ENCODE measurements at regions not wholly inside any gene's neighbourhood (a gene's known extent, or its start where the extent isn't known, plus 50 kb on each side); places are given as distances from the start of the nearest gene placed in this dataset.
"Not testable (repeated sequence)": the region's sequence is repeated elsewhere in the genome, so short reads cannot be mapped to it uniquely, and the experiment has no call there.

DNA sequence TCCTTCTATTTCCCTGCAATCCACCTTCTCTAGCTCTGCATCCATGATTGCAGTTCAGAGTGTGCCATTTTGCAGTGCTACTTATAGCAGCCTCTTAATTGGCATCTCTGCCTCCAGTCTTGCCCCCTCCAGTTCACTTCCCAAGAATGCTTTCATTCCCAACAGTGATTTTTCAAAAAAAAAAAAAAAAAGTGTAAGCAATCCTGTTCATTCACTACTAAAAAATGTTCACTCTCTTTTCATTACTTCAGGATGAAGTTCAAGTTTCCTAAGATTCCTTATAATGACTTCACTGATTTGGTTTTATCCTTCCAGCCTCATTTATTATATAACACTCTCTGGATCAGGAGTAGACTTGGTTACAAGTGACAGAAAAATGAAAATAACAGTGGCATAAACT, 124.7 kb upstream of the LNX1 start:
- DNase-seq (ENCODE audit: low spot score), result no peak

DNA sequence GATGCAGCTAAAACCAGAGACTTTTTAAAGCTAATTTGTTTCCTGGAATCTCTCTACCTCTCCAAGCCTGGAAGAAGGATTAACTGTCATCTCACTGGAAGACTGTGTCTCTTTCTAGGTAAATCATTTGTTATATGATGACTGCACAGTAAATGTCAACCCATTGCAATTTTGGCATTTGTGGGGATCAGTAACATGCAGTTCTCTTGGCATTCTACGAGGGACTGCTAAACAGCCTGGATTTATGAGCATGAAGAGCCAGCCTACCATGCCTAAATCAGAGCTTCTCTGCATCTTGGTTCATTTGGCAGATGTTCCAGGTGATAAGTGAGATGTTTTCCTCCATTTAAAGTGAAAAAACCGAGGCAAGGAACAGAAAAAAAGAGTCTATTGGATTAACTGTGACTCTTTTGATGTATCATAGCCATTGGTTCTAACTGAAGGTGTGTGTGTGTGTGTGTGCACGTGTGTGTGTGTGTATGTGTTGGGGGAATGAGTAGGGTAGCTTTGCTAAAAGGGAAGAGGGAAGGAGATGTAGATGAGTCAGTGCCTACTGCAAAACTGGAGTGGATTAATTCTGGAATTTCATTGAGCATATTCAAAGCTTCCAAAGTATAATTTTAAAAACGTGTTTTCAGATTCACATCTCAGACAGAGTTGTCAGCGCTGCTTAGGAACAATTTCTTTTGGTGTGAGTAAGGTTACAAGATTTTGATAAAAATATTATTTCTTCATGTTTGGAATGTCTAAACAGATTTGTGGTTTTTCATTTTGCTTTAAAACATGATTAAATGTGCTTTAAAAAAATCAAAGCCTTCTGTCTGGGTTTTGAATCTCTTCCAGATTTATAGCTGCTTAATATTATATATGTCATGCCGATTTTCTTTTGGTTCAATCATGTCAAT, 123.2 kb upstream of the LNX1 start:
- DNase-seq (ENCODE audit: low spot score), result no peak

DNA sequence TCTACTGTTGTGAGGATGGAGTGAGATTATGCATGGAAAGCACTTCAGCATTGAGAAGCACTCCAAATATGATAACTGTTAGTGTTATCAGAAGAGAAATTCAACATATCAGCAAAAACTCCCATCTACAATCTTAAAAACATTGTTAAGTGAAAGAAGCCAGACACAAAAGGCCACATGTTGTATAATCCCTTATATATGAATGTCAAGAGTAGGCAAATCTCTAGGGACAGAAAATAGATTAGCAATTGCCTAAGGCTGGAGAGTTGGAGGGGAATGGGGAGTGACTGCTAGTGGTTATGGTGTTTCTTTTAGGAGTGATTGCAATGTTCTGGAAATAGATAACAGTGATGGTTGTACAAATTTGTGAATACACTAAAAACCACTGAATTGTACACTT, 122.5 kb upstream of the LNX1 start:
- no peak for DNase-seq (ENCODE audit: low spot score)

DNA sequence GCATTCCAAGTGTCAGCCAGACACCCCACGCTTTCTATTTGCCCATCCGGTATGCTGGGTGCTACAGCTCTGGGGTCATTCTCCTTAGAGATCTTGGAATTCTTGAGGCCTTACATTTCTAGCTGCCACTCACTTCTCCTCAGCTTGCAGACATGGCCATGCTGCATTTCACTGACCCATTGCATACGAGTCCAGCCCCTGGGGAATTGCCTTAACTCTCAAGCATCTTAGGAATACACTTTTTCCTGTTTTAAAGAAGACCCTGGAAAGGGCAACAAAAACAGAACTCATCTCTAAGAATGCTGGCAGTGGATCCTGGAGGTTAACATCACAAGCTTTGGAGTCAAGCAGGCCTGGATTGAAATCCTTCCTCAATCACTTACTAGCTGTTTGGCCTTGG, 122.0 kb upstream of the LNX1 start:
- DNase-seq (ENCODE audit: low spot score), result no peak

GRCh38 chr4:53712408-53713020, 121.2 kb upstream of the LNX1 start:
- DNase-seq (ENCODE audit: low spot score), result no peak

- no peak for DNase-seq (ENCODE audit: low spot score)
Observed at GRCh38 chr4:53711926-53712325, 120.6 kb upstream of the LNX1 start.

GRCh38 chr4:53709693-53710092, 118.4 kb upstream of the LNX1 start:
- no peak for DNase-seq (ENCODE audit: low spot score)

- DNase-seq (ENCODE audit: low spot score), result no peak
Observed at GRCh38 chr4:53707491-53707890, 116.2 kb upstream of the LNX1 start.

- DNase-seq (ENCODE audit: low spot score), result peak; percentile 35
Observed at GRCh38 chr4:53706422-53707032, 115.2 kb upstream of the LNX1 start.

- DNase-seq (ENCODE audit: low spot score), result no peak
Observed at GRCh38 chr4:53705972-53706371, 114.7 kb upstream of the LNX1 start.

- DNase-seq (ENCODE audit: low spot score), result no peak
Observed at GRCh38 chr4:53705151-53705764, 114.0 kb upstream of the LNX1 start.

DNA sequence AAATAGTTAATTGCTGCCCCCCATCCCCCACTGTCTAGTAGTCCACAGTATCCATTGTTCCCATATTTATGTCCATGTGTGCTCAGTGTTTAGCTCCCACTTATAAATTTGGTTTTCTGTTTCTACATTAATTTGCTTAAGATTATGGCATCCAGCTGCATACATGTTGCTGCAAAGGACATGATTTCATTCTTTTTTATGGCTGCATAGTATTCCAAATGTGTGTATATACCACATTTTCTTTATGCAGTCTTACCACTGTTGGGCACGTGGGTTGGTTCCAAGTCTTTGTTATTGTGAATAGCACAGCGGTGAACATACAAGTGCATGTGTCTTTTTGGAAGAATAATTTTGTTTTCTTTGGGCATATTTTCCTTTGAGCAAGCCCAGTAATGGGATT, 113.0 kb upstream of the LNX1 start:
- no peak for DNase-seq (ENCODE audit: low spot score)

DNA sequence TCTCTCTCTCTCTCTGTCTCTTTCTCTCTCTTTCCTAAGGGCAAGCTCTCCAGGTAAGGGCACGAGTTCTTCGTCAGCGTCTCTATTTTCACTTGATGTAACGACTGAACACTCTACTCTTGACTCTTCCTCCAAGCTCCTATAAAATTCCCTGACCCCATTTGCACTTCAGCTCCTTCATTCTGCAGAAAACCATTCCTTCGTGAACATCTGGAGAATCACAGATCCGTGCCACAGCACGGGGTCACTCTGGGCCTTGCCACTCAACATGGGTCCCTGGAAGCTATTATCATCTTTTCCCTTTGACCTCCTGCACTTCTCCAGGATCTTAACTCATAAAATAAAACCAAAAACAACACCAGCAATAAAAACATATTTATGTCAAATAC, 112.0 kb upstream of the LNX1 start:
- DNase-seq (ENCODE audit: low spot score), result no peak

DNA sequence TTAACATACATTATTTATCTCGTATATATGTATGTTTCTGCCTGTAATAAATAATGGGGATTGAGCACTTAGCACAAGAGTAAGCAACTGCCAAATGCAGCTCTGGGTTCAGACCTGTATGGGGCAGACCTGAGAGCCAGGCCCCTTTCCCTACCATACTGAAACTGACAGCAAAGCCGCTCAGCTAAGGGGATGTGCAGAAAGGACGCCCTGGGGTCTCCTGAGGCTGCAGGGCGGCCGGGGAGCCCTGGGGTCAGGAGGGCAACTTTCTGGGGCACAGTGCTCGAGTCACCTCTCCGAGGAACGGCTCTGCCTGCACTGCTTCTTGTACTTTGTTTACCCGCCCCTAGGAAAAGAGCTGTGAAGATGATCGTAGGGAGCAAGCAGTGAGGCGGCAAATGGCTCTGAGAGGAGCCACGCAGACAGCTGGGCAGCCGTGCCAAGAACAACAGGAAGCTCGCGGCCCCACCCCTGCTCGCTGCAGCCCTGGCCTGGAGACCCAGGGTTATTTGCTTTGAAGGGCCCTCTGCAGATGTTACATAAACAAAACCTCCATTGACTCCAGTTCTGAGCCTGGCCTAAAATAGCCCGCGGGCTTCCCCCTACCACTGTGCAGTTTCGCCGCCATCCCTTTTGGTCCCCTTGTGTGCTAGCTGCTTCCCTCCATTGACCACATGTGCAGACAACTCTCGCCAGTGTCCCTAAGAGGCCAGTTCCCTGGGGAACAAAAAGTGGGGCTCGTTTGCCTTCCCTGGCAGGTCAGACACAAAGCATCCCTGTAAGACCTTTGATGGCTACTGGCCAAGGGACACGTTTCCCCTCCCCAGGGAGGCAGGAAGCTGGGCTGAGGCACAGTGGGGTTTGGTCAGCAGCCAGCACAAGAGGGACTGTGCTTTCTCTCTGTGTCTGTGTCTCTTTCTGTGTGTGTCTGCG, 111.3 kb upstream of the LNX1 start:
- peak; percentile 70 for DNase-seq (ENCODE audit: low spot score)

DNA sequence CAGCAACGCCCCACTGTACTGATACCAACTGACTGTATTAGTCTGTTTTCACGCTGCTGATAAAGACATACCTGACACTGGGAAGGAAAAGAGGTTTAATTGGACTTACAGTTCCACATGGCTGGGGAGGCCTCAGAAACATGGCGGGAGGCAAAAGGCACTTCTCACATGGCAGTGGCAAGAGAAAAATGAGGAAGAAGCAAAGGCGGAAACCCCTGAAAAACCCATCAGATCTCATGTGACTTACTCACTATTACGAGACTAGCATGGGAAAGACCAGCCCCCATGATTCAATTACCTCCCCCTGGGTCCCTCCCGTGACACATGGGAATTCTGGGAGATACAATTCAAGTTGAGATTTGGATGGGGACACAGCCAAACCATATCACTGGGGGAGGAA, 110.0 kb upstream of the LNX1 start:
- not testable (repeated sequence) for DNase-seq (ENCODE audit: low spot score)

DNA sequence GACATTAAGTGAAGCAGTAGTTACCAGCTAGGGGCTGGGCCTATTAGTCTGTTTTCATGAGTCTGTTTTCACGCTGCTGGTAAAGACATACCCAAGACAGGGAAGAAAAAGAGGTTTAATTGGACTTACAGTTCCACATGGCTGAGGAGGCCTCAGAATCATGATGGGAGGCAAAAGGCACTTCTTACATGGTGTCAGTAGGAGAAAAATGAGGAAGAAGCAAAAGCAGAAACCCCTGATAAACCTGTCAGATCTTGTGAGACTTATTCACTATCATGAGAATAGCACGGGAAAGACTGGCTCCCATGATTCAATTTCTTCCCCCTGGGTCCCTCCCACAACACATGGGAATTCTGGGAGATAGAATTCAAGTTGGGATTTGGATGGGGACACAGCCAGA, 108.0 kb upstream of the LNX1 start:
- not testable (repeated sequence) for DNase-seq (ENCODE audit: low spot score)

GRCh38 chr4:53697016-53697685, 105.9 kb upstream of the LNX1 start:
- no peak for DNase-seq (ENCODE audit: low spot score)

GRCh38 chr4:53695540-53696463, 104.5 kb upstream of the LNX1 start:
- no peak for DNase-seq (ENCODE audit: low spot score)

DNA sequence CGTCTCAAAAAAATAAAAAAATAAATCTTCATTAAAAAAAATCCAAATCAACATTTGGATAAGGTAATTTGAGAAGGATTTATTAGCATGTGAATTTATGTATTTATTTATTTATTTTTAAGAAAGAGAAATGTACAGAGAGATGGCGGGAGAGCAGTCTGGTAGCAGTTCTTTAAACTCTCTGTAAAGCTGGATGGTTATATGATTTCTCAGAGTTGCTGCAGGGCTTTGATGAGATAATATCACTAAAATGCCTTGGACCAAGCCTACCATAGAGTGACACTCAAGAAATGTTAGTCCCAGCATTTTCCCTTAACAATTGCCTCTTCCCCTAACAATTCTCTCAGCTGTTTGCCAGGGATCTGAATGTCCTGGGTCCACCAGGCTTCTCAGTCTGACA, 103.4 kb upstream of the LNX1 start:
- no peak for DNase-seq (ENCODE audit: low spot score)

- DNase-seq (ENCODE audit: low spot score), result no peak
Observed at GRCh38 chr4:53693909-53694308, 102.6 kb upstream of the LNX1 start.
